ENCODE measurements at regions not wholly inside any gene's neighbourhood (a gene's known extent, or its start where the extent isn't known, plus 50 kb on each side); places are given as distances from the start of the nearest gene placed in this dataset.

- H3K36me3 ChIP-seq (ENCODE audit: insufficient read depth, low read length) = no peaks in the 10 kb centered on the region
- Mint-ChIP-seq H3K4me1 (ENCODE audit: low read depth, unreplicated experiment) (peaks cover under 1% of the 10 kb centered on the region), H3K36me3 (ENCODE audit: low read depth, unreplicated experiment) (no peaks in the 10 kb centered on the region), H3K27me3 (ENCODE audit: low read depth, unreplicated experiment) (no peaks in the 10 kb centered on the region), H3K4me3 (ENCODE audit: unreplicated experiment) (no peak overlapping the region), H3K27ac (ENCODE audit: unreplicated experiment) (no peak overlapping the region), H3K9me3 (ENCODE audit: unreplicated experiment) (peaks cover 1% of the 10 kb centered on the region)
- H3K4me1 ChIP-seq (ENCODE audit: insufficient read depth, low read length) = no peaks in the 10 kb centered on the region
- H2AFZ ChIP-seq (ENCODE audit: low read depth, low read length) = no peak overlapping the region
- no peaks in the 10 kb centered on the region for H3K79me2 ChIP-seq (ENCODE audit: insufficient read depth, low read length)
- no peak overlapping the region for H3K4me2 ChIP-seq (ENCODE audit: low read length)
- H3K9me3 ChIP-seq (ENCODE audit: insufficient read depth, low read depth, low read length) = no peaks in the 10 kb centered on the region
- H3K27me3 ChIP-seq (ENCODE audit: insufficient read depth, low read length) = no peaks in the 10 kb centered on the region
- no peak for TF ChIP-seq EZH2 (IDR thresholded peaks at IDR 0.05; ENCODE audit: insufficient read depth, low read length)
- no peak for TF ChIP-seq CTCF (IDR thresholded peaks at IDR 0.05; ENCODE audit: insufficient read depth, low read depth, low read length)
- H3K27ac ChIP-seq (ENCODE audit: low read depth, low read length) = no peak overlapping the region
- H4K20me1 ChIP-seq (ENCODE audit: insufficient read depth, low read length) = no peaks in the 10 kb centered on the region
- no peak overlapping the region for H3K4me3 ChIP-seq (ENCODE audit: insufficient read depth, low read depth, low read length)
- no peak for DNase-seq (ENCODE audit: low read depth)
- H3K9ac ChIP-seq (ENCODE audit: low read length) = no peak overlapping the region
- FAIRE-seq = no peak
These were observed 165.2 kb downstream of the BRMS1L start for GRCh38 chr14:35991356-35991755.

- H3K9me3 Mint-ChIP-seq (ENCODE audit: unreplicated experiment) = peaks cover 1% of the 10 kb centered on the region
- no peak overlapping the region for H3K4me3 Mint-ChIP-seq (ENCODE audit: unreplicated experiment)
- H3K9ac ChIP-seq (ENCODE audit: low read length) = no peak overlapping the region
- H3K27me3 ChIP-seq (ENCODE audit: insufficient read depth, low read length) = no peaks in the 10 kb centered on the region
- peaks cover 12% of the 10 kb centered on the region for H3K4me1 Mint-ChIP-seq (ENCODE audit: low read depth, unreplicated experiment)
- H3K4me1 ChIP-seq (ENCODE audit: insufficient read depth, low read length) = no peaks in the 10 kb centered on the region
- DNase-seq (ENCODE audit: low read depth) (no peak), FAIRE-seq (no peak)
- no peaks in the 10 kb centered on the region for H4K20me1 ChIP-seq (ENCODE audit: insufficient read depth, low read length)
- H3K4me3 ChIP-seq (ENCODE audit: insufficient read depth, low read depth, low read length) = no peak overlapping the region
- no peak overlapping the region for H3K27ac ChIP-seq (ENCODE audit: low read depth, low read length)
- no peaks in the 10 kb centered on the region for H3K36me3 ChIP-seq (ENCODE audit: insufficient read depth, low read length)
- H3K9me3 ChIP-seq (ENCODE audit: insufficient read depth, low read depth, low read length) = no peaks in the 10 kb centered on the region
- H3K79me2 ChIP-seq (ENCODE audit: insufficient read depth, low read length) = no peaks in the 10 kb centered on the region
- no peak overlapping the region for H3K27ac Mint-ChIP-seq (ENCODE audit: unreplicated experiment)
- H2AFZ ChIP-seq (ENCODE audit: low read depth, low read length) = no peak overlapping the region
- no peaks in the 10 kb centered on the region for H3K36me3 Mint-ChIP-seq (ENCODE audit: low read depth, unreplicated experiment)
- no peaks in the 10 kb centered on the region for H3K27me3 Mint-ChIP-seq (ENCODE audit: low read depth, unreplicated experiment)
- no peak overlapping the region for H3K4me2 ChIP-seq (ENCODE audit: low read length)
- TF ChIP-seq CTCF (IDR thresholded peaks at IDR 0.05; ENCODE audit: insufficient read depth, low read depth, low read length) (no peak), EZH2 (IDR thresholded peaks at IDR 0.05; ENCODE audit: insufficient read depth, low read length) (no peak)
These were observed 163.6 kb downstream of the BRMS1L start for GRCh38 chr14:35989736-35990135.

- Histone ChIP-seq H3K9ac (ENCODE audit: low read length) (no peak overlapping the region), H3K9me3 (ENCODE audit: insufficient read depth, low read depth, low read length) (no peaks in the 10 kb centered on the region), H2AFZ (ENCODE audit: low read depth, low read length) (no peak overlapping the region), H3K27me3 (ENCODE audit: insufficient read depth, low read length) (no peaks in the 10 kb centered on the region), H3K27ac (ENCODE audit: low read depth, low read length) (no peak overlapping the region), H3K79me2 (ENCODE audit: insufficient read depth, low read length) (no peaks in the 10 kb centered on the region), H4K20me1 (ENCODE audit: insufficient read depth, low read length) (no peaks in the 10 kb centered on the region), H3K4me1 (ENCODE audit: insufficient read depth, low read length) (no peaks in the 10 kb centered on the region), H3K36me3 (ENCODE audit: insufficient read depth, low read length) (no peaks in the 10 kb centered on the region), H3K4me2 (ENCODE audit: low read length) (no peak overlapping the region), H3K4me3 (ENCODE audit: insufficient read depth, low read depth, low read length) (no peak overlapping the region)
- H3K27ac Mint-ChIP-seq (ENCODE audit: unreplicated experiment) = no peak overlapping the region
- H3K27me3 Mint-ChIP-seq (ENCODE audit: low read depth, unreplicated experiment) = no peaks in the 10 kb centered on the region
- peaks cover 1% of the 10 kb centered on the region for H3K9me3 Mint-ChIP-seq (ENCODE audit: unreplicated experiment)
- no peaks in the 10 kb centered on the region for H3K36me3 Mint-ChIP-seq (ENCODE audit: low read depth, unreplicated experiment)
- no peak for TF ChIP-seq CTCF (IDR thresholded peaks at IDR 0.05; ENCODE audit: insufficient read depth, low read depth, low read length)
- no peak for TF ChIP-seq EZH2 (IDR thresholded peaks at IDR 0.05; ENCODE audit: insufficient read depth, low read length)
- no peak for DNase-seq (ENCODE audit: low read depth)
- no peak overlapping the region for H3K4me3 Mint-ChIP-seq (ENCODE audit: unreplicated experiment)
- FAIRE-seq = no peak
- H3K4me1 Mint-ChIP-seq (ENCODE audit: low read depth, unreplicated experiment) = peaks cover 12% of the 10 kb centered on the region
These were observed 163.0 kb downstream of the BRMS1L start for GRCh38 chr14:35988972-35989690.

All from astrocyte (in vitro differentiated cells and primary cell).